GM10248 (cell line): ENCODE measurements at regions not wholly inside any gene's neighbourhood (a gene's known extent, or its start where the extent isn't known, plus 50 kb on each side); places are given as distances from the start of the nearest gene placed in this dataset.

ENCODE experiments used
- CTCF ChIA-PET: fragments of 300-600 bp; sonication (Branson Sonifier 250); formaldehyde crosslinking; extraction: SDS; loops from one replicate; lab custom pipeline; 2021; ENCODE audit warnings: antibody characterized with exemption; lab: Yijun Ruan, JAX
- POLR2A ChIA-PET: fragments of 350-650 bp; sonication (Branson Sonifier 250); formaldehyde crosslinking; extraction: SDS; loops from one replicate; lab custom pipeline; 2020; ENCODE audit warnings: antibody characterized with exemption; lab: Yijun Ruan, JAX
- DNase-seq: peaks from one replicate; pipeline ENCODE4 v3.0.0; 2012; ENCODE audit errors: extremely low spot score
- CTCF ChIP-seq: IDR thresholded peaks from 2 replicates; pipeline ENCODE4 v1.5.1; 2012; ENCODE audit warnings: mild to moderate bottlenecking, low read depth; ENCODE audit errors: extremely low read depth, missing control alignments, control extremely low read depth

GRCh38 chr16:64370112-64370511, 751.8 kb downstream of the CDH11 start:
- CTCF ChIA-PET: no interaction called here
- DNase-seq: no peak
- no peak for TF ChIP-seq CTCF
- POLR2A ChIA-PET: no interaction called here

GRCh38 chr16:64365448-64365931, 756.4 kb downstream of the CDH11 start:
- no peak for DNase-seq
- ChIA-PET POLR2A (no interaction called here), CTCF (interaction anchor here (0.9 kb wide), 1 partner anchor 9 kb away, joined by 3 read pairs; no protein-coding TSS in a partner anchor)
- no peak for TF ChIP-seq CTCF

GRCh38 chr16:64364894-64365293, 757.0 kb downstream of the CDH11 start:
- CTCF ChIA-PET: no interaction called here
- POLR2A ChIA-PET: no interaction called here
- no peak for TF ChIP-seq CTCF
- no peak for DNase-seq

- POLR2A ChIA-PET: no interaction called here
- DNase-seq: no peak
- TF ChIP-seq CTCF: no peak
- CTCF ChIA-PET: no interaction called here
These were observed 757.4 kb downstream of the CDH11 start for GRCh38 chr16:64364416-64364815.

DNA sequence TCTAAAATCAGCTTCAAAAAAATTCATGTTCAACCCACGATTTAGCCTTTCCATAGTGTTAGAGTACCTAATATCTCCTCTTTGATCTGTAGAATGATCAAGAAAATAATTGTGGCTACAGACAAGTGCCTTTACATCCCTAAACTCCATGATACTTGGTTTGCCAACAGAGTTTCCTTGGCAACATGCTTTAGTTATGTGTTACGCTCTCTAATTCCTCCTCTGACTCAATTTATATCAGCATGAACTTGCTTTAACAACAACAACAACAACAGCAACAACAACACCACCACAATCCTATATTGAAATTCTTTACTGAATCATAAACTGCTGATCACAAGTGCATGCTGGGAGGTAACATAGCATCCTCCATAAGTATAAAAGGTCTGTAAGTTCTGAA, 757.8 kb downstream of the CDH11 start:
- no peak for TF ChIP-seq CTCF
- ChIA-PET POLR2A (no interaction called here), CTCF (no interaction called here)
- no peak for DNase-seq

- ChIA-PET CTCF (interaction anchor here (1.2 kb wide), 1 partner anchor 50 kb away, joined by 3 read pairs; no protein-coding TSS in a partner anchor), POLR2A (no interaction called here)
- DNase-seq: no peak
- no peak for TF ChIP-seq CTCF
These were observed 758.8 kb downstream of the CDH11 start for GRCh38 chr16:64363039-64363438.
